GM23248 (cell line): ENCODE measurements at regions not wholly inside any gene's neighbourhood (a gene's known extent, or its start where the extent isn't known, plus 50 kb on each side); places are given as distances from the start of the nearest gene placed in this dataset.

Experiments
- DNase-seq: peaks from one replicate; pipeline ENCODE4 v3.0.0-alpha.2; 2015
- H2AFZ ChIP-seq: fragments of 200-600 bp; sonication (generic); 2 replicates; pipeline ENCODE4 v1.6.1; 2016; ENCODE audit warnings: antibody characterized with exemption
- H3F3A ChIP-seq: fragments of 200-600 bp; sonication (generic); 2 replicates; pipeline ENCODE4 v1.6.1; 2016; ENCODE audit warnings: mild to moderate bottlenecking, antibody characterized with exemption, mixed run types; ENCODE audit not compliant: insufficient read depth
- H3K27ac ChIP-seq: fragments of 200-600 bp; sonication (generic); 2 replicates; pipeline ENCODE4 v1.5.1; 2016; ENCODE audit warnings: mild to moderate bottlenecking
- H3K27me3 ChIP-seq: fragments of 200-600 bp; sonication (generic); replicated peaks from 2 replicates; pipeline ENCODE4 v1.6.1; 2016; ENCODE audit warnings: mild to moderate bottlenecking; ENCODE audit not compliant: insufficient read depth
- H3K36me3 ChIP-seq: fragments of 200-600 bp; sonication (generic); 2 replicates; pipeline ENCODE4 v1.6.1; 2016; ENCODE audit warnings: low read depth, mild to moderate bottlenecking
- H3K4me1 ChIP-seq: fragments of 200-600 bp; sonication (generic); 2 replicates; pipeline ENCODE4 v1.6.1; 2016; ENCODE audit warnings: mild to moderate bottlenecking; ENCODE audit not compliant: insufficient read depth
- H3K4me2 ChIP-seq: fragments of 200-600 bp; sonication (generic); one replicate; pipeline ENCODE4 v1.6.1; 2016; ENCODE audit warnings: mild to moderate bottlenecking; ENCODE audit not compliant: unreplicated experiment
- H3K4me3 ChIP-seq: fragments of 200-600 bp; sonication (generic); 2 replicates; pipeline ENCODE4 v1.5.1; 2016; ENCODE audit warnings: mild to moderate bottlenecking
- H3K79me2 ChIP-seq: fragments of 200-600 bp; sonication (generic); 2 replicates; pipeline ENCODE4 v1.6.1; 2016; ENCODE audit warnings: mild to moderate bottlenecking; ENCODE audit not compliant: insufficient read depth
- H3K9ac ChIP-seq: fragments of 200-600 bp; sonication (generic); 2 replicates; pipeline ENCODE4 v1.6.1; 2016; ENCODE audit warnings: mild to moderate bottlenecking
- H3K9me2 ChIP-seq: fragments of 200-600 bp; sonication (generic); 2 replicates; pipeline ENCODE4 v1.6.1; 2016; ENCODE audit warnings: mixed run types, mild to moderate bottlenecking, moderate library complexity; ENCODE audit not compliant: insufficient read depth
- H3K9me3 ChIP-seq: fragments of 200-600 bp; sonication (generic); one replicate; pipeline ENCODE4 v1.6.1; 2017; ENCODE audit warnings: low read depth
- H4K20me1 ChIP-seq: fragments of 200-600 bp; sonication (generic); 2 replicates; pipeline ENCODE4 v1.6.0; 2016; ENCODE audit not compliant: insufficient read depth
- EZH2 ChIP-seq: fragments of 200-600 bp; sonication (generic); IDR thresholded peaks from 2 replicates; pipeline ENCODE4 v1.6.1; 2018; ENCODE audit warnings: antibody characterized with exemption, mild to moderate bottlenecking; ENCODE audit not compliant: insufficient read depth, poor library complexity, severe bottlenecking
- EZH2phosphoT487 ChIP-seq: fragments of 200-600 bp; sonication (generic); IDR thresholded peaks from 2 replicates; pipeline ENCODE4 v1.6.1; 2018; ENCODE audit warnings: antibody characterized with exemption, moderate library complexity, mild to moderate bottlenecking, low read depth; ENCODE audit not compliant: insufficient read depth
- WGBS, 2 experiments: methylation state at CpG; one replicate each; pipeline ENCODE4 v1.1.6; 2015 to 2017; ENCODE audit warnings: low lambda C conversion rate in 2 of 2, low coverage in 1 of 2; ENCODE audit errors: missing lambda C conversion rate in 2 of 2; 5-methylcytosine and 5-hydroxymethylcytosine counted together
- in situ Hi-C: fragments of 300-500 bp; cut with MboI; formaldehyde crosslinking; loops from 2 replicates; pipeline ENCODE4 v1.15.0; 2020

- TF ChIP-seq EZH2 (no peak), EZH2phosphoT487 (no peak)
- no peak overlapping the region for H3K27ac ChIP-seq
- no peaks in the 10 kb centered on the region for H3K27me3 ChIP-seq
- H3K4me1 ChIP-seq, result peaks cover 19% of the 10 kb centered on the region
- H3K36me3 ChIP-seq, result no peaks in the 10 kb centered on the region
- in situ Hi-C loops, result loop anchor here (25.0 kb wide), 1 partner anchor 623 kb away; the partner anchor contains the start of gene PLXNC1
- peaks cover 8% of the 10 kb centered on the region; the same call in 1 of the 2 replicates for H3F3A ChIP-seq
- no peaks in the 10 kb centered on the region for H3K9me3 ChIP-seq
- DNase-seq, result no peak
- H3K9ac ChIP-seq, result no peak overlapping the region
- no peaks in the 10 kb centered on the region for H3K9me2 ChIP-seq
- no peaks in the 10 kb centered on the region for H4K20me1 ChIP-seq
- H3K79me2 ChIP-seq, result no peaks in the 10 kb centered on the region
- 79 to 93% methylated on average over 2 of the region's 2 CpGs for WGBS, 2 experiments
- H3K4me2 ChIP-seq, result no peak overlapping the region
- H2AFZ ChIP-seq, result no peak overlapping the region
- no peak overlapping the region for H3K4me3 ChIP-seq
These were observed 110.4 kb upstream of the TMCC3 start for GRCh38 chr12:94760786-94761185.

GRCh38 chr12:94756789-94757188 is 106.4 kb upstream of the TMCC3 start:
- H3K9me3 ChIP-seq, result no peaks in the 10 kb centered on the region
- H3K4me1 ChIP-seq, result peaks cover 6% of the 10 kb centered on the region
- H3K36me3 ChIP-seq, result no peaks in the 10 kb centered on the region
- H3K9ac ChIP-seq, result no peak overlapping the region
- no peaks in the 10 kb centered on the region for H3K79me2 ChIP-seq
- no peak for DNase-seq
- H3F3A ChIP-seq, result no peaks in the 10 kb centered on the region
- in situ Hi-C loops, result loop anchor here (25.0 kb wide), 1 partner anchor 619 kb away; the partner anchor contains the start of gene PLXNC1
- WGBS, 2 experiments, result 42 to 45% methylated on average over 2 of the region's 2 CpGs
- TF ChIP-seq EZH2 (no peak), EZH2phosphoT487 (no peak)
- no peaks in the 10 kb centered on the region for H3K27me3 ChIP-seq
- no peak overlapping the region for H3K27ac ChIP-seq
- no peak overlapping the region for H2AFZ ChIP-seq
- no peaks in the 10 kb centered on the region for H4K20me1 ChIP-seq
- H3K4me3 ChIP-seq, result no peak overlapping the region
- no peak overlapping the region for H3K4me2 ChIP-seq
- no peaks in the 10 kb centered on the region for H3K9me2 ChIP-seq

- Histone ChIP-seq H2AFZ (no peak overlapping the region), H3K79me2 (no peaks in the 10 kb centered on the region), H3K4me3 (no peak overlapping the region), H3K27ac (no peak overlapping the region), H3K36me3 (no peaks in the 10 kb centered on the region), H3K4me2 (no peak overlapping the region), H3K9ac (no peak overlapping the region), H3K9me2 (no peaks in the 10 kb centered on the region), H4K20me1 (no peaks in the 10 kb centered on the region), H3F3A (no peaks in the 10 kb centered on the region), H3K9me3 (no peaks in the 10 kb centered on the region), H3K27me3 (peaks cover 6% of the 10 kb centered on the region), H3K4me1 (no peaks in the 10 kb centered on the region)
- DNase-seq, result no peak
- in situ Hi-C loops, result loop anchor here (25.0 kb wide), 1 partner anchor 618 kb away; the partner anchor contains the start of gene PLXNC1
- 71 to 75% methylated on average over 4 of the region's 4 CpGs for WGBS, 2 experiments
- TF ChIP-seq EZH2phosphoT487, result no peak
- no peak for TF ChIP-seq EZH2
These were observed 105.2 kb upstream of the TMCC3 start for GRCh38 chr12:94755598-94755997.

GRCh38 chr12:94754653-94755052 is 104.3 kb upstream of the TMCC3 start:
- no peaks in the 10 kb centered on the region for H3K36me3 ChIP-seq
- no peaks in the 10 kb centered on the region for H3K9me3 ChIP-seq
- in situ Hi-C loops, result loop anchor here (25.0 kb wide), 1 partner anchor 617 kb away; the partner anchor contains the start of gene PLXNC1
- H3K4me3 ChIP-seq, result no peak overlapping the region
- H4K20me1 ChIP-seq, result no peaks in the 10 kb centered on the region
- peak; percentile 42 for DNase-seq
- H3K9me2 ChIP-seq, result no peaks in the 10 kb centered on the region
- H2AFZ ChIP-seq, result no peak overlapping the region
- no peaks in the 10 kb centered on the region for H3K79me2 ChIP-seq
- H3K4me2 ChIP-seq, result no peak overlapping the region
- H3F3A ChIP-seq, result no peaks in the 10 kb centered on the region
- H3K9ac ChIP-seq, result no peak overlapping the region
- TF ChIP-seq EZH2 (no peak), EZH2phosphoT487 (no peak)
- H3K4me1 ChIP-seq, result no peaks in the 10 kb centered on the region
- H3K27ac ChIP-seq, result no peak overlapping the region
- H3K27me3 ChIP-seq, result peaks cover 6% of the 10 kb centered on the region

- no peak overlapping the region for H3K4me2 ChIP-seq
- no peaks in the 10 kb centered on the region for H3K9me2 ChIP-seq
- H3K36me3 ChIP-seq, result no peaks in the 10 kb centered on the region
- H3K27me3 ChIP-seq, result peaks cover 6% of the 10 kb centered on the region
- TF ChIP-seq EZH2phosphoT487, result no peak
- no peaks in the 10 kb centered on the region for H3K79me2 ChIP-seq
- no peak overlapping the region for H2AFZ ChIP-seq
- WGBS, 2 experiments, result 54 to 60% methylated on average over 7 of the region's 7 CpGs
- no peak overlapping the region for H3K4me3 ChIP-seq
- in situ Hi-C loops, result loop anchor here (25.0 kb wide), 1 partner anchor 616 kb away; the partner anchor contains the start of gene PLXNC1
- H3K27ac ChIP-seq, result no peak overlapping the region
- H3K4me1 ChIP-seq, result no peaks in the 10 kb centered on the region
- no peak overlapping the region for H3K9ac ChIP-seq
- no peaks in the 10 kb centered on the region for H3K9me3 ChIP-seq
- H4K20me1 ChIP-seq, result no peaks in the 10 kb centered on the region
- DNase-seq, result peak; percentile 75
- no peaks in the 10 kb centered on the region for H3F3A ChIP-seq
These were observed 102.8 kb upstream of the TMCC3 start for GRCh38 chr12:94753036-94753679.
